HG03565 (cell line): ENCODE measurements at regions not wholly inside any gene's neighbourhood (a gene's known extent, or its start where the extent isn't known, plus 50 kb on each side); places are given as distances from the start of the nearest gene placed in this dataset.

Source experiments
- ATAC-seq: cut with Tn5 transposase; IDR thresholded peaks from one replicate; pipeline ENCODE4 v1.9.1; 2021; ENCODE audit warnings: mild to moderate bottlenecking, moderate library complexity; ENCODE audit not compliant: unreplicated experiment

GRCh38 chr4:43341741-43342140 lies 449.2 kb downstream of the GRXCR1 start:
- no peak for ATAC-seq

DNA sequence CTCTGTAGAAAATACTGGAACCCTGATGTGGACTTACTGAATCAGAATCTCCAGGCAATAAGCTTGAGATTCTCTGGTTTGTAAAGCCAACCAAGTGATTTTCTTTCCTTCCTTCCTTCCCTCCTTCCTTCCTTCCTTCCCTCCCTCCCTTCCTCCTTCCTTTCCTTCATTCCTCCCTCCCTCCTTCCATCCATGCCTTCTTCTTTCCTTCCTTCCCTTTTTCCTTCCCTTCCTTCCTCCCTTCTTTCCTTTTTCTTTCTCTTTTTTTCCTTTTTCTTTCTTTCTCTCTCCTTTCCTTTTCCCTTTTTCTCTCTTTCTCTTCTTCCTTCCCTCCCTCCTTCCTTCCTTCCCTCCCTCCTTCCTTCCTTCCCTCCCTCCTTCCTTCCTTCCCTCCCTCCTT lies 450.8 kb downstream of the GRXCR1 start:
- no peak for ATAC-seq

- ATAC-seq: no peak
These were observed 452.9 kb downstream of the GRXCR1 start for GRCh38 chr4:43345323-43345925.

- ATAC-seq: no peak
These were observed 456.1 kb downstream of the GRXCR1 start for GRCh38 chr4:43348591-43348990.

- no peak for ATAC-seq
These were observed 459.7 kb downstream of the GRXCR1 start for GRCh38 chr4:43351970-43352806.

GRCh38 chr4:43352859-43353258 lies 460.3 kb downstream of the GRXCR1 start:
- no peak for ATAC-seq

DNA sequence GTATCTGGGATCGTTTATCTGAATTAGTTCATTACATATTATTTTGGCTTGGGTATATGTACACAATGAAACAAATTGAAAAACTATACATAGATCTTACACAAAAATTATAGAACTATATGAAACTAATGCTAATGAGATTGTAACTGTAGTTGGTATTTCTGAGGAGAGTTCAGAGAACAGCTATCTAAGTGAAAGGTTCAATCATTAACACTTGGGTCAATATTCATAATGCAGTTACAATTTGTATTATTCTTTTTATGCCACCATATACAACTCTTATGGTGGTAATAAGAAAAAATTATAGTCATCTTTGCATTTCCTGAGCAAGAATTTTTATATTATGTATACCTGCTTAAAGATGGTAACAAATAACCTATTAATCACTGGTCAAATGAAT lies 461.0 kb downstream of the GRXCR1 start:
- ATAC-seq: no peak

GRCh38 chr4:43356786-43357185 lies 464.3 kb downstream of the GRXCR1 start:
- no peak for ATAC-seq

DNA sequence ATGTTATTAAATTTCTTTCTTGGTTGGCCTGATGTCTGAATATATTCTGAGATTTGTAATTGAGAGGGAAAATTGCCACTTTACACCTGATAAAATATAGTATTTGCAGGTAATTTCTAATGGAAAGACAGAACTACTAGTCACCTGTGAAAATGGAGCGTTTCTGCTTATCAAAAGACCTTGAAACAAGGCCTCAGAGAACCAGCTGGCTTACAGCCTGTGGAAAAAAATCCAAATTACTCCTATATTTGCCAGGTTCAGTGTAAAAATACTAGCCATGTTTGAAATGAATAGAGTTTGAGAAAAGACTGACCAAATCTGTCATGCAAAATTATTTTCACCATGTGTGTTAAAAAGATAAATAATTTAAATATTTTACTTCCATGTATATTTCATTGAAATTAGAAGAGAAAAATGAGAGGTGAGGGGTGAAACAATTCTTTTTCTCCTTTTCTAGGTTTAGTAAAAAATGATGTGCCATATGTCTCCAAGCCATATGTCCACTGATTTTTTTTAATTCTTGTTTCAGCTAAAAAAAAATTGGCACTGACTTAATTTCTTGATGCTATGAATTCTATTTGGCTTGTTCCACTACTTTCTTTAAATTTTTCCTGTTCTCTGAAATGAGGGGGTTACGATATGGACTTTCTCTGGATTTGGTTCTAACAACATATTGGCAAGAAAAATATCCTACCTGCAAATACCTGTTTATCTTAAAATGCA lies 464.9 kb downstream of the GRXCR1 start:
- no peak for ATAC-seq

GRCh38 chr4:43360296-43360695 lies 467.8 kb downstream of the GRXCR1 start:
- no peak for ATAC-seq

- no peak for ATAC-seq
These were observed 470.5 kb downstream of the GRXCR1 start for GRCh38 chr4:43362875-43363636.

- ATAC-seq: no peak
These were observed 476.6 kb downstream of the GRXCR1 start for GRCh38 chr4:43369036-43369594.

GRCh38 chr4:43373201-43373600 lies 480.7 kb downstream of the GRXCR1 start:
- ATAC-seq: no peak

DNA sequence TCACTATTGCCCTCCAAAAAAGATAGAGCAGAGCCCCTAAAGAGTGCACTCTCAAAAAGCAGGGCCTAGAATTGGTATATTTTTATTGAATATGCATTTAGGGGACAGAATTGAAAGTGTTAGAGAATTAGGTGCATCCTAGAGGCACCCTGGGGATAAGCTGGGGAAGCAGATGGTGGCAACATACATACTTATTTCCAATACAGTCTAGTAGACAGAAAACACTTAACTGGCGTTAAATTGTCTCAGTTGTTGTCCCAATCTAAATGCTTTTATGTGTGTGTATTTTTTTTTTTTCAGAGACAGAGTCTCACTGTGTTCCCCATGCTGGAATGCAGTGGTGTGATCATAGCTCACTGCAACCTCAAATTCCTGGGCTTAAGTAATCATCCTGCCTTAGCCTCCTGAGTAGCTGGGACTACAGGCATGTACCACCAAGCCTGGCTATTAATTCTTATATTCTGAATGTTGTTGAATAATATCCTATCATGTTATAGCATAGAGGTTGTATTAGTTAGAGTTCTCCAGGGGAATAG lies 481.8 kb downstream of the GRXCR1 start:
- no peak for ATAC-seq

- no peak for ATAC-seq
These were observed 486.5 kb downstream of the GRXCR1 start for GRCh38 chr4:43379016-43379415.

GRCh38 chr4:43380093-43380492 lies 487.6 kb downstream of the GRXCR1 start:
- no peak for ATAC-seq

DNA sequence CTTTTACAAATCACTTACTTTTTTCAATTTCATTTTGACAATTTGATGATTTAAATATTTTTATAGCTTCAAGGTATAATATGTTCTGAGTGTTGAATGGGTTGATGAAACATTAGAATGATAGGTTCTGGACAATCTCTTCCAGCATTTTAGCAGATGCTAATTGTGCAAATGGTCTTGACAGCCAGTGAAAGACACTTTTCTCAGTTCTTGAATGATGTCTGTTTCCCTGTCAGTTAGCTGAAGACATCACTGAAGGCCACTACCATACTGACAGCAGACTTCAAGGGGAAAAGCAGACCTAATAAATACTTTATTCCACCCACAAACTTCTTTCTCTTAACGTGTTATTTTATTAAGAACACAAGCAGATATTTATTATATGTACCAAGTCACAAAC lies 498.6 kb downstream of the GRXCR1 start:
- no peak for ATAC-seq

GRCh38 chr4:43394976-43395375 lies 502.5 kb downstream of the GRXCR1 start:
- ATAC-seq: no peak

DNA sequence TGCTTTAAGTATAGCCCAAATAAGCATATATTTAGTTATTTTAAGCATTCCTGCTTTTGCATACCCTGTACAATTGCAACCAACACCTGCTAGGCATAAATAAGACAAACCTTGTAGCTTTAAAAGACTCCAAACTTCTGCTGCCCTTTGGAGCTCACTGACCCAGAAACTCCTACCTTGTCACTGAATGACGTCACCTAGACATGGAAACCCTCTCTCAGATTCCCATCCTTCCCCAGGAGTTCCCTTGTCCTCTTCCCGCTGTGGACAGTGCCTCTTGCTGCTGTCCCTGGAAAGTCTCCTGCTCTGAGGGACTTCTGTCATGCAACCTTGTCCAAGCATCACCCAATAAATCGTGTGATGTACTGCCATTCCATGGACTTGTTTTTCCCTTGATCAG lies 507.2 kb downstream of the GRXCR1 start:
- ATAC-seq: no peak

DNA sequence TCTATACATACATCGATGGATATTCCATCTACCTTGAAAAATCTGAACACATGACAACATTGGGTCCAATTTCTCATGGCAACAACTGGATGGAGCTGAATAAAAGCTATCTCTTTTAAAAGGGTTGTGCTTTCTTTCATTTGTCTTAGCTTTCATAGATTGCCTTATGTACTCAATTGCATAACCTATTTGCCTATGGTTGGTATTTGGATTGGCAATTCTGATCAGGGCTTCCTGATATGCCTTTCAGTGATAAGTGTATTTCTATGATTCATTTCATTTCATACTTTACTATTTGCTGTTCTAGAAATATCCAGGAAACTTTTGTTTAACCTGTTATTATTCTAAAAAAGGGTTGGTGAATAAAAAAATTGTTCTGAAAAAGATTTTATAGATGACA lies 509.9 kb downstream of the GRXCR1 start:
- no peak for ATAC-seq

DNA sequence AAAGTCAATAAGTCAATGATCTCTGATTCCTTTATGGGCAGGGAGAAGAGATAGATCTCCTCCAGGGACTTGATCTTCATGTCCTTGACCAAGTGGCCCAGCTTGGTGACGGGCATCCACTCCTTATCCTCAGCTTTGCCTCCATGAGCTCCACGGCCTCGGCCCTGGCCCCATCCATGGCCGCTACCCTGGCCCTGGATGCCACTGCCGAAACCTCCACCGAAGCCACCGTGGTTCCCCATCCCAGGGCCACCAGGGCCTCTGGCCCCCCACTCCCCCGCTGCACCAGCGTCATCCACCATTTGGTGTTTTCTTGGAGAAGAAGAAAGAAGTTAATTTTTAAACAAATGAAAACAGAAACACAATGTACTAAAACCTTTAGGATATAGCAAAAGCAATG lies 518.1 kb downstream of the GRXCR1 start:
- no peak for ATAC-seq
